ENCODE measurements at regions not wholly inside any gene's neighbourhood (a gene's known extent, or its start where the extent isn't known, plus 50 kb on each side); places are given as distances from the start of the nearest gene placed in this dataset.

GRCh38 chr5:10849278-10849677, 88.2 kb upstream of the DAP start:
- no peak for DNase-seq (ENCODE audit: low spot score)

GRCh38 chr5:10844016-10844415, 83.0 kb upstream of the DAP start:
- DNase-seq (ENCODE audit: low spot score): no peak

- DNase-seq (ENCODE audit: low spot score): no peak
These were observed 81.8 kb upstream of the DAP start for GRCh38 chr5:10842823-10843222.

- no peak for DNase-seq (ENCODE audit: low spot score)
These were observed 79.0 kb upstream of the DAP start for GRCh38 chr5:10839916-10840599.

GRCh38 chr5:10839118-10839517, 78.1 kb upstream of the DAP start:
- no peak for DNase-seq (ENCODE audit: low spot score)

- no peak for DNase-seq (ENCODE audit: low spot score)
These were observed 77.0 kb upstream of the DAP start for GRCh38 chr5:10838038-10838437.

- no peak for DNase-seq (ENCODE audit: low spot score)
These were observed 76.0 kb upstream of the DAP start for GRCh38 chr5:10836986-10837385.

GRCh38 chr5:10834695-10835094, 73.7 kb upstream of the DAP start:
- DNase-seq (ENCODE audit: low spot score): no peak

GRCh38 chr5:10832987-10833386, 72.0 kb upstream of the DAP start:
- DNase-seq (ENCODE audit: low spot score): peak; percentile 36

GRCh38 chr5:10832421-10832820, 71.4 kb upstream of the DAP start:
- no peak for DNase-seq (ENCODE audit: low spot score)

- DNase-seq (ENCODE audit: low spot score): no peak
These were observed 70.4 kb upstream of the DAP start for GRCh38 chr5:10831419-10831818.

GRCh38 chr5:10828241-10828640, 67.2 kb upstream of the DAP start:
- DNase-seq (ENCODE audit: low spot score): no peak

- DNase-seq (ENCODE audit: low spot score): no peak
These were observed 66.5 kb upstream of the DAP start for GRCh38 chr5:10827571-10827970.

- DNase-seq (ENCODE audit: low spot score): no peak
These were observed 65.9 kb upstream of the DAP start for GRCh38 chr5:10826971-10827370.

GRCh38 chr5:10825897-10826644, 65.0 kb upstream of the DAP start:
- no peak for DNase-seq (ENCODE audit: low spot score)

GRCh38 chr5:10812218-10812617, 51.2 kb upstream of the DAP start:
- no peak for DNase-seq (ENCODE audit: low spot score)
